Neural cell (in vitro differentiated cells): ENCODE measurements at regions not wholly inside any gene's neighbourhood (a gene's known extent, or its start where the extent isn't known, plus 50 kb on each side); places are given as distances from the start of the nearest gene placed in this dataset.

Source experiments
- H2AFZ ChIP-seq: fragments of 200-600, 300-800 bp; sonication (generic), shearing (Covaris generic); 2 replicates; pipeline ENCODE4 v1.6.0; 2014; ENCODE audit warnings: low read depth, mild to moderate bottlenecking, antibody characterized with exemption, low read length, moderate library complexity
- H3F3A ChIP-seq: fragments of 200-600 bp; shearing (Covaris generic); 2 replicates; pipeline ENCODE4 v1.6.1; 2016; ENCODE audit warnings: mild to moderate bottlenecking, moderate library complexity, mixed read lengths, antibody characterized with exemption, low read length; ENCODE audit not compliant: insufficient read depth, poor library complexity, severe bottlenecking
- H3K27ac ChIP-seq: fragments of 200-600, 300-800 bp; sonication (generic), shearing (Covaris generic); 2 replicates; pipeline ENCODE4 v1.5.1; 2014; ENCODE audit warnings: mild to moderate bottlenecking, low read length, moderate library complexity
- H3K27me3 ChIP-seq: fragments of 300-800, 200-600 bp; sonication (generic), shearing (Covaris generic); 2 replicates; pipeline ENCODE4 v1.6.0; 2014; ENCODE audit warnings: mild to moderate bottlenecking, low read depth, low read length, moderate library complexity; ENCODE audit not compliant: insufficient read depth
- H3K36me3 ChIP-seq: fragments of 300-800, 200-600 bp; sonication (generic), shearing (Covaris generic); 2 replicates; pipeline ENCODE4 v1.5.1; 2014; ENCODE audit warnings: mild to moderate bottlenecking, antibody characterized with exemption, low read length, moderate library complexity; ENCODE audit not compliant: insufficient read depth
- H3K4me2 ChIP-seq: fragments of 300-800, 200-600 bp; sonication (generic), shearing (Covaris generic); 2 replicates; pipeline ENCODE4 v1.6.0; 2014; ENCODE audit warnings: mild to moderate bottlenecking, low read length
- H3K4me3 ChIP-seq: fragments of 300-800, 200-600 bp; sonication (generic), shearing (Covaris generic); 2 replicates; pipeline ENCODE4 v1.5.1; 2014; ENCODE audit warnings: mild to moderate bottlenecking, low read length, moderate library complexity
- H3K79me2 ChIP-seq: fragments of 200-600 bp; shearing (Covaris generic); replicated peaks from 2 replicates; pipeline ENCODE4 v1.6.0; 2014; ENCODE audit warnings: mild to moderate bottlenecking, low read length, moderate library complexity; ENCODE audit not compliant: insufficient read depth
- H3K9ac ChIP-seq: fragments of 300-800, 200-600 bp; sonication (generic), shearing (Covaris generic); 2 replicates; pipeline ENCODE4 v1.6.1; 2016; ENCODE audit warnings: mild to moderate bottlenecking, low read length, mixed read lengths
- H3K9me2 ChIP-seq: fragments of 200-600 bp; shearing (Covaris generic); 2 replicates; pipeline ENCODE4 v1.6.1; 2016; ENCODE audit warnings: mild to moderate bottlenecking, low read length, mixed read lengths; ENCODE audit not compliant: insufficient read depth
- H3K9me3 ChIP-seq: fragments of 200-600, 300-800 bp; sonication (generic), shearing (Covaris generic); 2 replicates; pipeline ENCODE4 v1.6.1; 2016; ENCODE audit warnings: mild to moderate bottlenecking, mixed run types, low read length, moderate library complexity, mixed read lengths
- H4K20me1 ChIP-seq: fragments of 200-600 bp; shearing (Covaris generic); 2 replicates; pipeline ENCODE4 v1.6.1; 2016; ENCODE audit warnings: mild to moderate bottlenecking, mixed run types; ENCODE audit not compliant: insufficient read depth
- CTCF ChIP-seq: fragments of 450-650 bp; IDR thresholded peaks from 2 replicates; pipeline ENCODE4 v1.5.1; 2014; ENCODE audit warnings: antibody characterized with exemption, mild to moderate bottlenecking, moderate library complexity; ENCODE audit not compliant: poor library complexity, severe bottlenecking
- EP300 ChIP-seq: fragments of 450-650 bp; conservative IDR thresholded peaks from 2 replicates; pipeline ENCODE4 v1.6.1; 2014; ENCODE audit warnings: antibody characterized with exemption, mild to moderate bottlenecking, moderate library complexity; ENCODE audit not compliant: poor library complexity, severe bottlenecking
- EZH2 ChIP-seq: fragments of 200-600, 300-800 bp; shearing (Covaris generic), sonication (generic); IDR thresholded peaks from 2 replicates; pipeline ENCODE4 v1.6.1; 2014; ENCODE audit warnings: antibody characterized with exemption, low read length, borderline replicate concordance, mild to moderate bottlenecking; ENCODE audit not compliant: insufficient read depth, poor library complexity, severe bottlenecking
- MXI1 ChIP-seq: fragments of 450-650 bp; conservative IDR thresholded peaks from 2 replicates; pipeline ENCODE4 v1.6.1; 2014; ENCODE audit warnings: antibody characterized with exemption, mild to moderate bottlenecking; ENCODE audit not compliant: poor library complexity, severe bottlenecking
- POLR2AphosphoS5 ChIP-seq: IDR thresholded peaks from 2 replicates; pipeline ENCODE4 v1.6.1; 2012
- RAD21 ChIP-seq: fragments of 450-650 bp; conservative IDR thresholded peaks from 2 replicates; pipeline ENCODE4 v1.6.1; 2014; ENCODE audit warnings: antibody characterized with exemption, mild to moderate bottlenecking, moderate library complexity
- REST ChIP-seq: IDR thresholded peaks from 2 replicates; pipeline ENCODE4 v1.6.1; 2012; ENCODE audit warnings: borderline replicate concordance
- SMC3 ChIP-seq: fragments of 450-650 bp; conservative IDR thresholded peaks from 2 replicates; pipeline ENCODE4 v1.6.1; 2014; ENCODE audit warnings: antibody characterized with exemption, mild to moderate bottlenecking, moderate library complexity; ENCODE audit not compliant: poor library complexity
- TAF1 ChIP-seq: IDR thresholded peaks from 2 replicates; pipeline ENCODE4 v1.6.1; 2012; ENCODE audit warnings: low read depth

GRCh38 chr3:3693593-3693992, 105.6 kb upstream of the LRRN1 start:
- H3F3A ChIP-seq = no peaks in the 10 kb centered on the region
- no peaks in the 10 kb centered on the region for H3K27me3 ChIP-seq
- no peak for TF ChIP-seq EZH2
- TF ChIP-seq POLR2AphosphoS5 = no peak
- no peak for TF ChIP-seq RAD21
- TF ChIP-seq CTCF = no peak
- TF ChIP-seq TAF1 = no peak
- TF ChIP-seq REST = no peak
- TF ChIP-seq SMC3 = no peak
- TF ChIP-seq EP300 = no peak
- H3K9me3 ChIP-seq = no peaks in the 10 kb centered on the region
- no peak overlapping the region for H3K4me3 ChIP-seq
- H2AFZ ChIP-seq = no peak overlapping the region
- no peaks in the 10 kb centered on the region for H3K9me2 ChIP-seq
- no peak overlapping the region for H3K9ac ChIP-seq
- no peak overlapping the region for H3K27ac ChIP-seq
- no peaks in the 10 kb centered on the region for H3K79me2 ChIP-seq
- no peaks in the 10 kb centered on the region for H3K36me3 ChIP-seq
- no peak overlapping the region for H3K4me2 ChIP-seq
- H4K20me1 ChIP-seq = no peaks in the 10 kb centered on the region

- no peak overlapping the region for H2AFZ ChIP-seq
- no peak overlapping the region for H3K4me3 ChIP-seq
- no peak for TF ChIP-seq POLR2AphosphoS5
- TF ChIP-seq EZH2 = no peak
- TF ChIP-seq RAD21 = no peak
- TF ChIP-seq SMC3 = no peak
- no peak for TF ChIP-seq CTCF
- no peak for TF ChIP-seq REST
- TF ChIP-seq MXI1 = no peak
- no peak for TF ChIP-seq EP300
- no peak overlapping the region for H3K27ac ChIP-seq
- H3K79me2 ChIP-seq = no peaks in the 10 kb centered on the region
- H3K9ac ChIP-seq = no peak overlapping the region
- H3F3A ChIP-seq = no peaks in the 10 kb centered on the region
- H3K4me2 ChIP-seq = no peak overlapping the region
- H3K27me3 ChIP-seq = no peaks in the 10 kb centered on the region
- no peaks in the 10 kb centered on the region for H3K9me2 ChIP-seq
- H4K20me1 ChIP-seq = no peaks in the 10 kb centered on the region
- H3K36me3 ChIP-seq = no peaks in the 10 kb centered on the region
- no peaks in the 10 kb centered on the region for H3K9me3 ChIP-seq
Observed at GRCh38 chr3:3689601-3690375, 109.4 kb upstream of the LRRN1 start.
